SH-SY5Y (cell line): ENCODE measurements at regions not wholly inside any gene's neighbourhood (a gene's known extent, or its start where the extent isn't known, plus 50 kb on each side); places are given as distances from the start of the nearest gene placed in this dataset.

Experiments used
- GATA2 ChIP-seq: IDR thresholded peaks from 2 replicates; pipeline ENCODE4 v1.6.1; 2011; ENCODE audit warnings: mild to moderate bottlenecking, low read depth, low read length
- GATA3 ChIP-seq: IDR thresholded peaks from 2 replicates; pipeline ENCODE4 v1.6.1; 2011; ENCODE audit warnings: low read depth, mild to moderate bottlenecking, low read length, moderate library complexity

DNA sequence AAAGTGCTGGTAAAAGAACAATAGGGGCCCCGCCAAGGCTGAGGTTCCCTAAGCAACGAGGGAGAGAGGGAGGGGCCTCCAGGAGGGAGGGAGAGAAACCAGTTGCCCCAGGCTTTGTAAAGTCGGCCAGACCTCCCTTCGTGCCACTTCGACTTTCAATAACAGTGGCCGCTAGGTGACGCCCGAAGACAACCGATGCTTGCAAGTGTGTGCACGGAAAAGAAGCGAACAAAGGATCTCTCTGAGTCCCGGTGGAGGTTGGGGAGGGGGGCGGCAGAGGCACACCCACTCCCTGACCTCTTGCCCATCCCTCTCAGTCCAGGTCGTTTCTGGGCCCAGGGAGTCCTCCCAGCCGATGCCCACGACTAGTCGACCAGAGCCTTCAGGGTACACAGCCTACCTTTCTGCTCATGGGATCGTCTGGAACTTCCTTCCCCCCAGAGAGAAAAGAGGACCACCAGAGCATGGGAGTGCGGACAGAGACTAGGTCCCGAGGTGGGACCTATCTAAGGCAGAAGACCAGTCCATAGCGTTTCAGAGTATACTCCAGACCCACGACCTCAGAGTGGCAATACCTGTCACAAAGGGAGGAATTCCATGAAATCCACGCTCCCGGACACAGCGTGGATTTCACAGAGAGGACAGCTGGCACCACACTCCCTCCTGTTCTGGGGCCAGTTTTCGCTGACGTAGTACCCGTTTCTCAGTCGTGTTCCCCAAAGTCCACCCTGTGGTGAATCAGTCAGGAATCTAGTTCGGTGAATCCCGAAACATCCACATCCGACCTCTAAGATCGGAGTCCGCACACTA lies 262.7 kb upstream of the ALG10B start:
- no peak for TF ChIP-seq GATA3
- TF ChIP-seq GATA2, result no peak
